NCI-H128 (cell line): ENCODE measurements at regions not wholly inside any gene's neighbourhood (a gene's known extent, or its start where the extent isn't known, plus 50 kb on each side); places are given as distances from the start of the nearest gene placed in this dataset.
"Not testable (repeated sequence)": the region's sequence is repeated elsewhere in the genome, so short reads cannot be mapped to it uniquely, and the experiment has no call there.

ENCODE experiments used
- DNase-seq: peaks from one replicate; lab custom pipeline; 2025; ENCODE audit not compliant: unreplicated experiment; lab: John Stamatoyannopoulos, UW

- no peak for DNase-seq
Measured at GRCh38 chr5:92102313-92102712, 719.2 kb upstream of the ARRDC3 start.

DNA sequence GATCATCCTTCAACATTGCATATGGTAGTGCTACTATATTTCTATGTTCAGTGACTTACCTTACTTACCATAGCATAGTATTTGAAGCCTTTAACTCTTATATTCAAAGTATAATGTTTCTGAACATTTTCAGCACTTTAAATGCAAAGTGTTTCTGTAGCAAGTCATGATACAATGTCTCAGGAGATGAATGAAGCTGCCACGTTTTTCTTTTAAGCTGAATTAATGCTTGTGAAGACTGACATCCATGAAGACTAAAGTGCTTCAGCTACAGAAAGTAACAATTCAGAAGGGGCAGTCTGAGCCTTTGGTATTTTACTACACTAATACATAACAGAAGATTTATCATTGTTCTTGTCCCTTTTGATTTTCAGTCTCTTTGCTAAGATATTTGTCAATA lies 709.1 kb upstream of the ARRDC3 start:
- DNase-seq: no peak

DNA sequence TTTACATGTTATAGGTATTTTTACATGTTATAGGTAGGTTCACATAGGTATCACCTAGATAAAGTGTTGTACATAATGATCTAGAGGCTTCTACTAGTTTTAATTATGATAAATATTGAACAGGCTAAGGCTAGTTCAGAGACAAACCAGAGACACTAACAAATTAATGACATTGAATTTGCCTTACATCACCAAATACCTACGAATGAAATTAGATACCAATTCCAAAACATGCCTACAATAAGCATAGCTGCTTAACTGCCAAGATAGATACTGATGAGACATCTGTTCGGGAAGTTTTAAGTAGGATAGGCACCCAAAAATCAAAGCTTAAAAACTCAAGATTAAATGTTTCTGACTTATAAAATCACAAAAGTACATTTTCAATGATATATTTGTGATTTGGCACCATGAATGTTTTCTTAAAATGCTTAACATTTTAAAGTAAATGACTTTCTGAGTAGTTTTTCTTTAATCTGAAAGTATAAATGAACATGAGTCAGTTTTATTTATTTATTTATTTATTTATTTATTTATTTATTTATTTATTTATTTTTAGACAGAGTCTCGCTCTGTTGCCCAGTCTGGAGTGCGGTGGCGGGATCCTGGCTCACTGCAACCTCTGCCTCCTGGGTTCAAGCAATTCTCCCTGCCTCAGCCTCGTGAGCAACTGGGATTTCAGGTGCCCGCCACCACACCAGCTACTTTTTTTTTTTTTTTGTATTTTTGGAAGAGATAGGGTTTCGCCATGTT lies 703.1 kb upstream of the ARRDC3 start:
- DNase-seq: no peak

- DNase-seq: no peak
Measured at GRCh38 chr5:92081958-92082712, 699.0 kb upstream of the ARRDC3 start.

- no peak for DNase-seq
Measured at GRCh38 chr5:92070786-92071185, 687.7 kb upstream of the ARRDC3 start.

DNA sequence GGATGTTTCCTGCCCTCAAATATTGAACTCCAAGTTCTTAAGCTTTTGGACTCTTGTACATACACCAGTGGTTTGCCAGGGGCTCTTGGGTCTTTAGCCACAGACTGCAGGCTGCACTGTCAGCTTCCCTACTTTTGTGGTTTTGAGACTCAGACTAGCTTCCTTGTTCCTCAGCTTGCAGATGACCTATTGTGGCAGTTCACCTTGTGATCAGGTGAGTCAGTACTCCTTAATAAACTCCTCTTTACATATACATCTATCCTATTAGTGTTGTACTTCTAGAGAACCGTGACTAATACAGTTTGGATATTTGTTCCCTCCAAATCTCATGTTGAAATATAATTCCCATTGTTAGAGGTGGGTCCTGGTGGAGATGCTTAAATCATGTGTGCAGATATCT lies 681.9 kb upstream of the ARRDC3 start:
- no peak for DNase-seq

DNA sequence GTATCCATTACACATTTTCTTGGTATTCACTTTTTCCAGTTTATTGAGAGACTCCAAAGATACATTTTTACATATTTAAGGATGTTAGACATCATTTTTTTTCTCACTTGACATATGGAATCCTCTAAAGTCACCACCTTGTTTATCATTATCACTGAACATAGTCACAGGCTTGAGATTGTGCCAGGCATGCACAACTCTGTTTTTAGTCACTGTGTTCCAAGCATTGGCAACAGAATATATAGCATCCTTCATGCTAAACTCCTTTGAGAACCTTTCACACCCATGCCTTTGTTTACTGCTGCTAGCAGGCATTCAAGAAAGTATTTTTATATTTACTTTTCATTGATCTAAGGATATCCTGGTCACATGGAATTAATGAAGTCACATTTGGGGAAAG lies 668.6 kb upstream of the ARRDC3 start:
- no peak for DNase-seq

DNA sequence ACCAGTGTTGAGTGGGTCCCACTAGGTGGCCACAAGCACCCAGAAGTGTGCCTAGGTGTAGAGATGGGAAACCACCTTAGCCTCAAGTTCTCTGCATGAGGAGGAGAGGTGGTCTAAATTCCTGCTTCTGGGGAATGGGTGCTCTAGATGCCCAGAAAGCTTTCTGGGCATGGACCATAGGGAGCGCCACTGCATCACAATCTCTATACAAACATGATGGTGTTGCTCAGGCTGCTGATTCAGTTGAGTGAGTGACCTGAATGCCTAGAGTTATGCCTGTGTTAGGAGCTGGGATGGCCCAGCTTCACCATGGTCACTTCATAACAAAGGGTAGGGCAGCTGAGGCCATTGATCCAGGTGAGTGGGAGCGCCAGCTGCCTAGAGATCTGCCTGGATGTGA lies 667.9 kb upstream of the ARRDC3 start:
- no peak for DNase-seq

- DNase-seq: no peak
Measured at GRCh38 chr5:92041911-92042660, 659.0 kb upstream of the ARRDC3 start.

DNA sequence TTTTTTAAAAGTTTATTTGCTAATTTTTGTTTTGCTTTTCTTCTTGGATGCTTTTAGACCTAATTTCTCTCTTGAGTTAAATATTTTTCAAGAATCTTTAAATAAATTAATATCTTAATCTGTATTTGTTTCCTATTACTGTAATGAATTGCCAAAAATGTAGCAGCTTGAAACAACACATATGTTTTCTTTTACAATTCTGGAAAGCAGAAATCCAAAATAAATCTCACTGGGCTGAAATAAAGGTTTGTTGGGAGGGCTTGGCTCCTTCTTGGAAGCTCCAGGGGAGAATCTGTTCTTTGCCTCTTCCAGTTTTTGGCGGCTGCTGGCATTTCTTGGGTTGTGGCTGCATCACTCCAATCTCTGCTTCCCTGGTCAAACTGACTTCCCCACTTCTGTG lies 658.1 kb upstream of the ARRDC3 start:
- no peak for DNase-seq

DNA sequence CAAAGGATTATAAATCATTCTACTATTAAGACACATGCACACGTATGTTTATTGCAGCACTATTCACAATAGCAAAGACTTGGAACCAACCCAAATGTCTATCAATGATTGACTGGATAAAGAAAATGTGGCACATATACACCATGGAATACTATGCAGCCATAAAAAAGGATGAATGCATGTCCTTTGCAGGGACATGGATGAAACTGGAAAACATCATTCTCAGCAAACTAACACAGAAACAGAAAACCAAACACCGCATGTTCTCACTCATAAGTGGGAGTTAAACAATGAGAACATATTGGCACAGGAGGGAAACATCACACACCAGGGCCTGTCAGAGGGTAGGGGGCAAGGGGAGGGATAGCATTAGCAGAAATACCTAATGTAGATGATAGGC lies 646.7 kb upstream of the ARRDC3 start:
- not testable (repeated sequence) for DNase-seq

DNA sequence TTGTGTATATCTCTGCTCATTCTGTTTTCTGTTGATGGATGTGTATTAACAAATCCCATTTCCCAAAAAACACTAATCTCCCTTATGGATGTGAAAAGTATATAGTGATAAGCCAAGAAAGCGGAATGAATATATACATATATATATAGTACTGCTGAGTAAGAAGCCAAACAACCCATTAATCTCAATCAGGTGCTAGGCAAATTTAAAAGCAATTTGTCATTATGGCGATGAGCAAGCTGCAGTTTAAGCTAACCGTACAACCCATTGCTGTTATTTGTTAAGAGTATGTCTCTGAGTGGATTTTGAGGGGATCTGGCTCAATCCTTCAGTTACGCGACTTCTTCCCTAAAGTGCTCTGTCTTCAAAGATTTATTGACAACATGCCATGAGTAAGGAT lies 640.4 kb upstream of the ARRDC3 start:
- no peak for DNase-seq

GRCh38 chr5:92023141-92023471 lies 640.0 kb upstream of the ARRDC3 start:
- DNase-seq: no peak

GRCh38 chr5:92022415-92023140 lies 639.5 kb upstream of the ARRDC3 start:
- DNase-seq: no peak

DNA sequence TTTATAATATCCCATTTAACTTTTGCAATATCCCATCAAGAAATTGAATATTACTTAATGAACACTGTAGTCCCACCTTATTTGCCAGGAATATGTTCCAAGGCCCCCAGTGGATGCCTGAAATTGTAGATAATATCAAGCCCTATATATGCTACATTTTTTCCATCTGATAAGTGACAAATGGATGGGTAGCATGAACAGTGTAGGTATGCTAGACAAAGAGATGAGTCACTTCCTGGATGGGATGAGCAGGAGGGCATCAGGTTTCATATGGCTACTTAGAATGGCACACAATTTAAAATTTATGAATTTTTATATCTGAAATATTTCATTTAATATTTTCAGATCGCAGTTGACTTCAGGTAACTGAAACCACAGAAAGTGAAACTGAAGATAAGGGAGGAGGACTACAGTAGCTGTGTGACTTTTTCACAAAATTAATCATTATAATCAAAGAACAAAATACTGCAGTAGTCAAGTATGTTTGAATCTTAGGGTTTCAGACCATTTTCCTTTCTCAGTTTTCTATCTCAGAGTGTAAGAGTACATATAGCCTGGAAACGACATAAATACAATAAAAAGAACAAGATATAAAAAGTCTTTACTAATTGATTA lies 636.4 kb upstream of the ARRDC3 start:
- no peak for DNase-seq

- no peak for DNase-seq
Measured at GRCh38 chr5:92017776-92018175, 634.7 kb upstream of the ARRDC3 start.

DNA sequence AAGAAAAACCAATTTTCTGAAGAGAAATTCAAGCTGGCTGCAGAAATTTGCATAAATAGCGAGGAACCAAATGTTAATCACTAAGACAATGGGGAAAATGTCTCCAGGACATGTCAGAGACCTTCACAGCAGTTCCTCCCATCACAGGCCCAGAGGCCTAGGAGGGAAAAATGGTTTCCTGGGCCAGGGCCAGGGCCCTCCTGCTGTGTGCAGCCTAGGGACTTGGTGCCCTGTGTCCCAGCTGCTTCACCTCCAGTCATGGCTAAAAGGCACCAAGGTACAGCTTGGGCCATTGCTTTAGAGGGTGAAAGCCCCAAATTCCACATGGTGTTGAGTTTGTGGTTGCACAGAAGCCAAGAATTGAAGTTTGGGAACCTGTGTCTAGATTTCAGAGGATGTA lies 628.7 kb upstream of the ARRDC3 start:
- not testable (repeated sequence) for DNase-seq

DNA sequence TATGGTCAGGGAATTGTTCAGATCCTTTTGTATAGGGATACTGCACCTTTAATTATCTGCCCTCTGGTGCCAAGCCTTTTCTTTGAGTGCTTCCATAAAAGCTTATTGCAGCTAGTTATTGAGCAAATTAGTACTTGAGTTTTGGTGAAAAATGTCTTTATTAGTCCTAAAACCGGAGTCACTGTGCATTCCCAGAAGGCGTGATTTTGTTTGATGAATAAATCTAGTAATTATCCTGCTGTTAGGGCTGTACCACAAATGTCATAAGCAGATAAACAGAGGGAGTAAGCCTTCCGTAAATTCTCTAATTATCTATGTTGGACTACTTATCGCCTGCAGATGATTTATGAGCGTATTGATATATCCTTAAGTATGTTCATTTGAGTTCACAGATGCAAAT lies 620.7 kb upstream of the ARRDC3 start:
- DNase-seq: no peak

- DNase-seq: no peak
Measured at GRCh38 chr5:92002721-92003274, 619.7 kb upstream of the ARRDC3 start.

- no peak for DNase-seq
Measured at GRCh38 chr5:91998774-91999173, 615.7 kb upstream of the ARRDC3 start.

DNA sequence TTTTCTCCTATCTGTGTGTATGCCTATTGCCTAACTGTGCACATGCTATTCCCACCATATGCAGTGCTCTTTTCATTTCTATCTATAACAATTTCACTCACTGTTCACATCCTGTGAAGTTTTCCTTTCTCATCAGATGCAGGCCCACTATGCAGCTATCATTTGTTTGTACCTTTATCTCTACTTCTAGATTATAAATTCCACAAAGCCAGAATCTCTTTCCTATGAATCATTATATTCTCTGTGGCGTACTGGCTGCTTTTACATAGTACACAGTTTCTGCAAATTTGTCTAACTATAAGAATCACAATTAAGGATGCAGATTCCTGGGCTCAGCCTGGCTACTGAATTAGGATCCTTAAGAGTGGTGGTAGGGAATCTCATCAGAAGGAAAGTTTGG lies 600.8 kb upstream of the ARRDC3 start:
- no peak for DNase-seq
